ENCODE measurements at regions not wholly inside any gene's neighbourhood (a gene's known extent, or its start where the extent isn't known, plus 50 kb on each side); places are given as distances from the start of the nearest gene placed in this dataset.

- no peak for DNase-seq
Measured at GRCh38 chr1:62988867-62989266, 204.9 kb downstream of the ATG4C start.

GRCh38 chr1:62989497-62989896 lies 205.6 kb downstream of the ATG4C start:
- no peak for DNase-seq

- DNase-seq: no peak
Measured at GRCh38 chr1:62991152-62991551, 207.2 kb downstream of the ATG4C start.

GRCh38 chr1:62993844-62994243 lies 209.9 kb downstream of the ATG4C start:
- DNase-seq: no peak

- DNase-seq: no peak
Measured at GRCh38 chr1:62995173-62995572, 211.2 kb downstream of the ATG4C start.

GRCh38 chr1:62997884-62998283 lies 214.0 kb downstream of the ATG4C start:
- no peak for DNase-seq

GRCh38 chr1:62998845-62999649 lies 215.1 kb downstream of the ATG4C start:
- DNase-seq: no peak

GRCh38 chr1:63000508-63000907 lies 216.6 kb downstream of the ATG4C start:
- DNase-seq: no peak

- no peak for DNase-seq
Measured at GRCh38 chr1:63004868-63005267, 220.9 kb downstream of the ATG4C start.

- no peak for DNase-seq
Measured at GRCh38 chr1:63005812-63006211, 221.9 kb downstream of the ATG4C start.

GRCh38 chr1:63009421-63009820 lies 225.5 kb downstream of the ATG4C start:
- DNase-seq: no peak

- DNase-seq: peak; percentile 13
Measured at GRCh38 chr1:63010913-63011660, 227.2 kb downstream of the ATG4C start.

GRCh38 chr1:63012339-63012738 lies 228.4 kb downstream of the ATG4C start:
- no peak for DNase-seq

- DNase-seq: no peak
Measured at GRCh38 chr1:63014267-63014666, 230.3 kb downstream of the ATG4C start.

- no peak for DNase-seq
Measured at GRCh38 chr1:63022319-63022718, 238.4 kb downstream of the ATG4C start.

GRCh38 chr1:63023171-63023570 lies 239.2 kb downstream of the ATG4C start:
- DNase-seq: no peak

GRCh38 chr1:63023637-63024036 lies 239.7 kb downstream of the ATG4C start:
- no peak for DNase-seq

- no peak for DNase-seq
Measured at GRCh38 chr1:63024132-63024531, 240.2 kb downstream of the ATG4C start.

GRCh38 chr1:63027176-63027575 lies 243.2 kb downstream of the ATG4C start:
- no peak for DNase-seq

GRCh38 chr1:63032171-63032570 lies 248.2 kb downstream of the ATG4C start:
- DNase-seq: no peak

GRCh38 chr1:63033211-63033610 lies 249.3 kb downstream of the ATG4C start:
- DNase-seq: no peak

- DNase-seq: no peak
Measured at GRCh38 chr1:63034256-63034655, 250.3 kb downstream of the ATG4C start.

- DNase-seq: no peak
Measured at GRCh38 chr1:63038586-63038985, 254.7 kb downstream of the ATG4C start.

GRCh38 chr1:63041660-63042059 lies 257.7 kb downstream of the ATG4C start:
- no peak for DNase-seq
